Heart left ventricle (tissue), 13 donors: ENCODE measurements at regions not wholly inside any gene's neighbourhood (a gene's known extent, or its start where the extent isn't known, plus 50 kb on each side); places are given as distances from the start of the nearest gene placed in this dataset.

Experiments used
- CTCF ChIP-seq, 12 donors: fragments of 200-600 bp; sonication (generic) in 4 of 12; IDR thresholded peaks; one replicate each; pipeline versions ENCODE4 v1.5.0 to v1.8.0; 2018 to 2022; ENCODE audit warnings: antibody characterized with exemption in 12 of 12, mild to moderate bottlenecking in 5 of 12
- POLR2A ChIP-seq, 2 donors: fragments of 450-650 bp; IDR thresholded peaks; one replicate each; pipeline ENCODE4 v1.6.1; 2017; ENCODE audit warnings: antibody characterized with exemption in 2 of 2, mild to moderate bottlenecking in 2 of 2, moderate library complexity in 2 of 2
- donor health status: ischemic (EF 13 %, LVEDD 7.1; RV severe dilation, severe dysfunction).
- donor health status: DM: no; HTN: yes; CAD: no.
- donor health status: DM: no; HTN: no; CAD: no.
- donor health status: ischemic (EF 25% LVEDD 6.9; RV normal size, moderate dysfunction).
- donor health status: ischemic (EF 25% LVEDD 5.7; RV mildly dilated, moderate dysfunction).
- donor health status: ischemic (EF 35%, LVEDD 5.7; RV mildly dilated, moderate dysfunction).
- donor health status: nonischemic (EF 11% LVEDD 7.7; RV severe dilation, severe dysfunction).
- donor health status: DM: yes; HTN: yes; CAD: no.
- donor health status: PGD.
- donor health status: ischemic (EF 29% LVEDD 5.4; RV normal size, mild dysfunction).
- donor health status: nonischemic (EF 23%, LVEDD 6.1; RV moderate dilation, normal function).

DNA sequence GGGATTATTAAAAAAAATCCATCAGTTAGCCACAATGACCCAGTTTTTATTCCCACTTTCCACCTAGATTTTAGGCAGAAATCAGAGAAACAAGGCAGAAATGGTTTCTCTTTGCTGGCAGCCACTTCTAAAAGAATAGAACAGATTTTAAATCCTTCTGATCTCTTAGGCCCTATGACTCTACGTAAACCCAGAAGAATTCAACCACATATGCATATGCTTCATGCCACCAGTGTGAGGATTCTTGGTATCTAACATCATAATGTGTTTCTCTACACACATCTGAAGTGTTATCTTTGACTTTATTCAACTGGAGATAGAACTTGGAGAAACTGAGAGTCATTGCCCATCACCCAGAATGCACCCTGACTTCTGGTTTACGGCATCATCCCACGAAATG is 128.7 kb upstream of the TANK start:
- TF ChIP-seq CTCF (IDR thresholded peaks at IDR 0.05): no peak
- no peak for TF ChIP-seq POLR2A (IDR thresholded peaks at IDR 0.05)
